Esophagus mucosa (tissue), 1 donor: ENCODE measurements at regions not wholly inside any gene's neighbourhood (a gene's known extent, or its start where the extent isn't known, plus 50 kb on each side); places are given as distances from the start of the nearest gene placed in this dataset.
"Not testable (repeated sequence)": the region's sequence is repeated elsewhere in the genome, so short reads cannot be mapped to it uniquely, and the experiment has no call there.

Experiments
- ATAC-seq: fragments of 200-7000 bp; cut with Tn5 transposase; one replicate; pipeline ENCODE4 v1.9.1; 2020
- donor health status: DM: yes; HTN: yes; CAD: no.

DNA sequence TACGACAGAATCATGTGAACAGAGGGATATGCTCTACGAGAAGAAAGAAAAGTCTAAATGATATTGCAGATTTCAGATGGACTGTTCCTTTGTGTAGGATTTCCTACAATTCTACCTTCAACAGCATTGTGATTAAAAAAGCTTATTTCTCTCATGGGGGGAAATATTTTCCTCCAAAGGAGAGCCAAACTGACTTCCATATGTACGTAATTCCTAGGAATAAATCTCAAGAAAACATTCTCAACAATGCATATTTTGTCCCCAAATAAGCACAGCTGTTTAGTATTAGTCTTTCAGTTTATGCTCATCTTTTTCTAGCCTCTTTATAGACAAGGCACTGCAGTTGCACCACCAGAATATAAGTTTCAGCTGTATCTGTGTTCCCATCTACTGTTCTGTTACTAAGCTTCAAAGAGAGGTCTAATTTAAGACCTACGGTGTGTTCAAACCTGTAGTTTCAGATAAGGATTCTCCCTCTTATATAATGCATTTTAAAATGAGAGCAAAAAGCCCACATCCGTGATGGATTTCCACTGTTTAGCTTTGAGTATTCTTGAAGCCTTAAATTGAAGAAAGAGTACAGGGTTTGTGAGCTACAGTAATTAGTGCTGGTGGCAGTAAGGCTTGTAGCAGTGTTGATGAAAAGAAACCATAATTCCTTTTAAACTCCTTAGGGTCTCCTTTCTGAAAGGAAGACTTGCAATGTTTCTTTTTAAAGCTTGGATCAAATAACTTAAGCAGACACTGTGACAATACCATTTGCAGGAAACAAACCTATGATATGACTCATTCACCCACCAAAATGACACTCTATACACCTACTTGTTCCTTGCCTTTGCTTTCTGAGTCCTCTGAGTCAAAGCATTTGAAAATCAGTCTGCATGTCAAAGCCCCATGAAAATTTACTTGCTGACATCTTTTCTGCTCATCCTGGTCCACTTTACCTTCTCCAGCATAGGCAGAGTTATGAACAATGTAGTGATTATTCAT lies 754.1 kb downstream of the NOVA1 start:
- no peak for ATAC-seq

DNA sequence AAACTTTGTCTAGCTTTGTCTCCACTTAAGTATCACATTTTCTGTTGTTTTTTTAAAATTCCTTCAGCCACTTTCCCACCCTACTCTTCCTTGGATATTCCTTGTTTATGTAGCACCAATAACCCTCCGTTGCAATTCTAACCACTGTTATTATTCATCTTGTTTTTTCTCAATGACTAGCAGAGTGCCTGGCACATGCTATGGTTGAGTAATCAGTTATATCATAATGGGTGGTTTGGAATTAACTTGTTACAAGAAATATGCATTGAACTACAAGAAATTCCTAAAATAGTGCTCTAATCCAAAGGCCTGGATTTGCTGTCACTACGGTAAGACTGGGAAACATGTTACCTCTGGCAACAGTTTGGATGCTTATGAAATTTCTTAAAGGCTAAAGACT lies 756.6 kb downstream of the NOVA1 start:
- no peak for ATAC-seq

- no peak for ATAC-seq
Measured at GRCh38 chr14:25837551-25837965, 760.3 kb downstream of the NOVA1 start.

GRCh38 chr14:25836636-25837035 lies 761.2 kb downstream of the NOVA1 start:
- ATAC-seq: no peak

GRCh38 chr14:25833341-25834126 lies 764.3 kb downstream of the NOVA1 start:
- ATAC-seq: peak; percentile 52

- no peak for ATAC-seq
Measured at GRCh38 chr14:25832585-25832984, 765.2 kb downstream of the NOVA1 start.

GRCh38 chr14:25828562-25828961 lies 769.3 kb downstream of the NOVA1 start:
- no peak for ATAC-seq

- ATAC-seq: no peak
Measured at GRCh38 chr14:25826105-25826504, 771.7 kb downstream of the NOVA1 start.

GRCh38 chr14:25820368-25820767 lies 770.4 kb upstream of the STXBP6 start:
- no peak for ATAC-seq

GRCh38 chr14:25814622-25815021 lies 764.7 kb upstream of the STXBP6 start:
- ATAC-seq: not testable (repeated sequence)

DNA sequence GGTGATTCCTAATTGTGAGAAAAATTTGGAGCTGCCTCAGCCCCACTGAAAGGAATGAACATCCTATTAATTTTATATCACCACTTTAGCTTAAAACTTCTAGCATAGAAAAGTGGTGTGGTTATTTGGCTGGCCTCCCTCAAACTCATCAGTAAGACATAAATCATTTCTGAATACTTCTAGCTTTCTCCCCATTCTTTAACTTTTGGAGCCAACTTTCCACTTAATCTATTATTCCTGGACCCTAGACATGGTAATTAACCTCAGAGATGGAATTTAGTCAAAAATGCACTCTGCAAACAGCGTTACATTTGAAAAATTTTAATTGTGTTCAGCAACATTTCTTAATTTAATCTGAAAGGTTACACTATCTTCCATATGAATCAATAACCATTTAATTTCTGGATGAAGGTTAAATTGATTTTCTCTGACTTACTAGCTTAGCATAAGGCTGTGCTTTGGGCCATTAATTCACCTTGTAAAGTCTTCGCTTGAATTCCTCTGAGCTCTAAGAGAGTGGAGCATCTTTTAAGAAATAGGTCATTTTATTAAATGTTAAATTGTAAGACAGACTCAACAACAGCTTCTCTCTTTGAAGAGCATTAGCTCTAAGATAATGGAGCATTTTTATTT lies 753.6 kb upstream of the STXBP6 start:
- ATAC-seq: no peak

GRCh38 chr14:25800841-25801240 lies 750.9 kb upstream of the STXBP6 start:
- ATAC-seq: no peak

- ATAC-seq: no peak
Measured at GRCh38 chr14:25788252-25788651, 738.3 kb upstream of the STXBP6 start.

GRCh38 chr14:25765909-25766308 lies 716.0 kb upstream of the STXBP6 start:
- ATAC-seq: no peak

- ATAC-seq: no peak
Measured at GRCh38 chr14:25759920-25760655, 710.1 kb upstream of the STXBP6 start.

DNA sequence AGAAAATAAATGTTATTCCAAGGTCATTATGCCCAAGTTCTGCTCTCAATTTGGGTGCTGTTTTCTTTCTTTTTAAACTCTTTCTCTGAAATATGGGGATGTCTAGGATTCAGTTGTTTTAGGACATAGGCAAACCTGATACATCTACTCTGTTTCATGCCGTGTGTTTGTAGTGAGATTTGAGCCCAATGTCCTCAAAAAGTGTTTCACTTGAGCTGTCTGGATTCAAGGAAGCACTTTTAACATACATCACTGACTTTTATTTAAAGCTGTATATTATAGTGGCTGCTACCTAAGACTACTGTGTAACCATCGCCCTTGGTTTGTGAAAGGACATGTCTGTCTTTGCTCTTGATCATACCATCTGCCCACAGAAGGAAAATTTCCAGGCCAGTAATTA lies 709.3 kb upstream of the STXBP6 start:
- no peak for ATAC-seq

- no peak for ATAC-seq
Measured at GRCh38 chr14:25757364-25757763, 707.4 kb upstream of the STXBP6 start.

GRCh38 chr14:25756876-25757275 lies 706.9 kb upstream of the STXBP6 start:
- ATAC-seq: no peak

DNA sequence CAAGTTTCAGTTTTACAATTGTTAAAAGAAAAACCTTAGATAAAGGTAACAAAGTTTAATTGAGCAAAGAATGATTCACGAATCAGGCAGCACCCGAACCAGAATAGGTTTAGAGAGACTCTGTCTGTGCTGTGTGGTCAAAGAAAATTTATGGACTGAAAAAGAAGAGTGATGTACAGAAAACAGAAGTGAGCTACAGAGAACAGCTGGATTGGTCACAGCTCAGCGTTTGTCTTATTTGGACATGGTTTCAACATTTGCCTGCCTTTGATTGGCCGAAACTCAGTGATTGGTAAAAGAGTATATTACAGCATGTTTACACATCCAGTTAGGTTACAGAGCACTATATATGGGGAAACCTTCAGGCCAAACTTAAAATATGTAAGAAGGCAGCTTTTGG lies 703.2 kb upstream of the STXBP6 start:
- ATAC-seq: no peak

- no peak for ATAC-seq
Measured at GRCh38 chr14:25750436-25750835, 700.5 kb upstream of the STXBP6 start.
